HG03469 (cell line): ENCODE measurements at regions not wholly inside any gene's neighbourhood (a gene's known extent, or its start where the extent isn't known, plus 50 kb on each side); places are given as distances from the start of the nearest gene placed in this dataset.

Source experiments
- ATAC-seq: cut with Tn5 transposase; IDR thresholded peaks from one replicate; pipeline ENCODE4 v1.9.1; 2021; ENCODE audit warnings: mild to moderate bottlenecking, moderate library complexity, moderate number of reproducible peaks; ENCODE audit not compliant: unreplicated experiment

DNA sequence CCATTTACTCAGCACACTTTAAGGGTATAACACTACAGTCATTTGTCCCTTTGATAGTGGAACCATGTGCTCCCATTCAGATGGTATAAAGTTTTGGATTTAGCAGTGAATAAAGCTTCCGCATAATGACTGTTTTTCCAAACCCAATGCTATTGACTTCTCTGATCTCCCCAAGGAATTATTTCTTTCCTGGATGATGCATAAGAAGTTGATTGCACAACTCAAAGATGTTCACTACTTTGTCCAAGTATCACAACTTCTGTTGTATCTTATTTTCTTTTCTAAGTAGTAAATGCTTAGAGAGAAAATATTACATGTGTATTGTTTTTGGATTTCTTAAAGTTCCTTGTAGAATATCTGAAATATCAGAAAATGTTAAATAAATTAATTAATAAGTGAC, 300.2 kb downstream of the GPM6A start:
- ATAC-seq = no peak

DNA sequence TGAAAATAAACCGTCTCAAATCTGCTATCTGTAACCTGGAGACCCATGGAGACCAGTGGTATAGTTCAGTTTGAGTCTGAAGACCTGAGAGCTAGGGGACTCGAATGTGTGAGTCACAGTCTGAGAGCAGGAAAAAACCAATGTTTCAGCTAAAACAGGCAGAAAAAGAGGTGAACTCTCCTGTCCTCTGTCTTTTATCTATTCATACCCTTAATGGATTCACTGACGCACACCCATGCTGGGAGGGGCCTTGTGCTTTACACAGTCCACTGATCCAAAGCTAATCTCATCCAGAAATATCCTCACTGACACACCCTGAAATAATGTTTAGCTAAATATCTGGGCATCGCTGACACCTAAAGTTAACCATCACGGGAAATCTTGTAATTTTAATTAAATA, 297.9 kb downstream of the GPM6A start:
- ATAC-seq = no peak

DNA sequence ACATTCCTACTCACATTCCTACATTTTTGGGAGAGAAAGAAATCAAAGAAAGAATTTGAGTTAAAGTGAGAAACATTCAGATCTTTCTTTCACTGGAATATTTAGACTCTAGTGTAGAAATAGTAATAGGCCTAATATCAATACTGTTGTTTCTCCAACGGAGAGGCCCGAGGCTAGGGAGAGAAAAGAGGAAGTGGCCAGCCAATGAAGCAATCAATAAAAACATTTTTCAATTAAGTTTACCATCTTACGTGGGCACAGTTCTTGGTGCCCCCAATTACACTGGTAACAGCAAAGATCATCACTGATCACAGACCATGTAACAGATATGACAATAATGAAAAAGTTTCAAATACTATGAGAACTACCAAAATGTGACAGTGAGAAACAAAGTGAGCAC, 281.4 kb downstream of the GPM6A start:
- ATAC-seq = no peak

DNA sequence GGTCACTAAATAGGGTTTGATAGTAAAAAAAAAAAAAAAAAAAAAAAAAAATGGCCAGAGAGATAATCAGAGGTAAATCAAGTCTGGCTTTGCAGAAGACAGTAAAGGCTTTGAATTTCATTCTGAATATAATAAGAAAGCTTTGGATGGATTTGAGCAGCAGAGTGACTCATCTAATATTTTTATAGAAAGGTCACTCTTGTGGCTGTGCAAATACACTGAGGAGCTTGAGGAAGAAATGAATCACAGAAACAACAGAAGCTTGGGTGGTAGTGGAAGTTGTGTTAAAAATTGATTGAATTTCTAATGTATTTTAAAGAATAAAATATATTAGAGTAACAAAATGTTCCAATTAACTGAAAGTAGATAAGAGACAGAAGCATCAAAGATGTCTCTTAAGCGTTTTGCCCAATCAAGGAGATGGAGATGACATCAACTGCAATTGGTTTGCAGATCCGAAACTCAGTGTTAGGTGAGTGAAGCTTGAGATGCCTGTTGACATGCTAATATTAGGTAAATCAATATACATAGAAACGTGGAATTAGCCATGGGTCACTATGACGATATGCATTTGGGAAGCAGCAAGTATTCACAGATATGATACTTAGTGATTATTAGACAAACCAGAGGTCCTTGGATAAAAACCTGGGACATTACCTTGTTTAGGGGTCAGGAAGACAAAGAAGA, 280.5 kb downstream of the GPM6A start:
- ATAC-seq = no peak

DNA sequence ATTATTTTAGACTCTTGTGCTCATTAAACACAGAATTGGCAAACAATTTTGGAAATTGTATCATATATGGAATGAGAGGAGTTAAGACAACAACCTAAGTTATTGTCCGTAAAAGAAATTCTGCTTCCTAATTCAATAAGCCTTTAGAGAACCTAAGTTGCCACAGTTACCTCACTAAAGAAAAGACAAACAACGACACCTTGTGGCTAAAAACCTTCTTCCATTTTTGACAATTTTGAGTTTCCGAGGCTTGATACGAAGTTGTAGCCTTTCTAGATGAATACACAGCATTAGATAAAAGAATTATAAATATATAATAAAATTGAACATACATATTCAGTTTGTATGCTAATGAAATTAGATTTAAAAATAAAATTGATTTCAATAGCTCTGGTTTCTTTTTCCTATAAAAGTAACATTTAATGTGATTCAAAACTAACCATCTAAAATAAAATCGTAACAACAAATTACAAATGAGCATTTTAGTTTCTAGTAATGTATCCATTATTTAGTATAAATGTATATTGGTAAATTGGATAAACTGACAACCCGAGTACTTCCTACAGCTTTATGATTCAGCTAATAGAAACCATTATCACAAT, 275.1 kb downstream of the GPM6A start:
- peak; percentile 67 for ATAC-seq

GRCh38 chr4:175539498-175539897, 272.6 kb downstream of the GPM6A start:
- ATAC-seq = no peak

GRCh38 chr4:175540151-175540550, 271.9 kb downstream of the GPM6A start:
- ATAC-seq = no peak

- no peak for ATAC-seq
These were observed 271.3 kb downstream of the GPM6A start for GRCh38 chr4:175540732-175541131.

- no peak for ATAC-seq
These were observed 269.3 kb downstream of the GPM6A start for GRCh38 chr4:175542786-175543185.

DNA sequence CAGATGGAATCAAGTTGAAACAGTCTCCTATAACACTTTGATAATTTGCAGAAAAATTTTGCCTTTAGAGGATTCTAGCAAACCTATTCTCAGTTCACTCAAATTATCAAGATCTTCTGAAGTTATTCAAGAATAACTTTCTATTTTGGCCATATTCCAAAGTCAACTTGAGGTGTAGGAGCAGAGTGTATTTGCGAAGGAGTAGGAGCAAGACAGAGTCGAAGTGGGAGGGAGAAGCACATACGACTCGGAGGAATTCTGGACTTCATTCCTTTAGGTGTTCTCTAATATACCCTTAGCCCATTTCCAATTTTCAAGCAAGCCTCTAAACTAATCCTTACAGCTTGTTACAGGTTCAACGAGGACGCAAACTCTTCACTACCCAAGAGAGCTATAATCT, 252.9 kb downstream of the GPM6A start:
- no peak for ATAC-seq

DNA sequence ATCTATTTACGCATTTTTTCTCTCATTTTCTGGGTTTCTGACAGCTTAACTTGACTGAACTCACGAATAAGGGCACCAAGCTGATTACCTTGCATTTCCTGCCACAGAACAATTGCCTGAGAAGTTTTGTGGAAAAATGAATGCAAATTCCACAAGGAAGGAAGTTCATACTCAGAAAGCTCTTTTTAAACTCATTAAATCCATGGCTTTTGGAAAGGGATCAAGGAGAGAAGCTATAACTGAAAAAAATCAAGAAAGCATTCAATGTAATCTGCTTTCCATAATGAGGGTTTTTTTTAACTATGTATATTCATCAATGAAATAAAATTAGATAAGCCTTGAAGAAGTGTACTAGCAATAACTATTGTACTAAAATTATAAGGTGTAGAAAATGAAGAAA, 252.5 kb downstream of the GPM6A start:
- no peak for ATAC-seq

GRCh38 chr4:175560604-175561003, 251.5 kb downstream of the GPM6A start:
- no peak for ATAC-seq

DNA sequence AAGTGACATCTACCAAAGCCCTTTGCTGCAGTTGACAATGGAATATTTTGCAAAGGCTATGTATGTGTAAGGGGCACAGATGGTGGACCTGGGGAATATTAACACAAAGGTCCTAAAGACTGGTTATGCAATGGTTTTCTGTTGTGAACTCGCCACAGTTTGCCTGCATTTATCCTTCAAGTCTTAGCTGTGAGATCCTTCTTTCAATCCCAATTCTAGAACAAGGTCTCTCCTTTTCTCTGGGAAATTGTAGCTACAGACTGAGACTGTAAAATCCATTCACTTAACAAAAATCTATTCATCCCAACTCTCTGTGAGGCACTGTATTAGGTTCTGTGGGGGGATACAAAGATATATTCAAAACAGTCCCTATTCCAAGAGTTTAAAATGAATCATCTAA, 250.4 kb downstream of the GPM6A start:
- no peak for ATAC-seq

DNA sequence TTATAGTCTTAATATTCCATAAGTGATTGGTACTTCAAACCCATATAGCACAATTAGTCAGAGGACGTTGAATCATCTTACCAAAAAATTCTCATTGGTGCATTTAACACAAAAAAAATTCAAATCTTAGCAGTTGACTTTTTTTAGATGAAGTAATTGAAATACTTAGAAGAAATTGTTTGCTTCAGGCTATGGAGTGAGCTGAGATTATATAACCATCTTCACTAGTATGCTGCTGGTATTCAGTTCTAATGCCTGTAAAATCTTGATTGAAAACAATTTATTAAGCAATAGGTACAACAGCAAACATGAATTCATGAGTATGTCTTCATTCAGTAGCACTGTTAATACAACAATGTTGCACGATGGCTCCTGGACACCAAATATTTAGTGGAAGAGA, 250.0 kb downstream of the GPM6A start:
- no peak for ATAC-seq

- ATAC-seq = no peak
These were observed 249.5 kb downstream of the GPM6A start for GRCh38 chr4:175562542-175562941.
